ENCODE measurements at regions not wholly inside any gene's neighbourhood (a gene's known extent, or its start where the extent isn't known, plus 50 kb on each side); places are given as distances from the start of the nearest gene placed in this dataset.
"Not testable (repeated sequence)": the region's sequence is repeated elsewhere in the genome, so short reads cannot be mapped to it uniquely, and the experiment has no call there.

- Mint-ChIP-seq H3K4me1 (ENCODE audit: low read depth) (no peaks in the 10 kb centered on the region), H3K27me3 (ENCODE audit: low read depth) (no peaks in the 10 kb centered on the region), H3K27ac (ENCODE audit: unreplicated experiment) (no peak overlapping the region), H3K9me3 (ENCODE audit: low read depth) (peaks cover 10% of the 10 kb centered on the region), H3K4me3 (ENCODE audit: unreplicated experiment) (no peak overlapping the region), H3K36me3 (ENCODE audit: low read depth) (no peaks in the 10 kb centered on the region)
- DNase-seq (ENCODE audit: low spot score), result no peak
- no peak for TF ChIP-seq CTCF (IDR thresholded peaks at IDR 0.05)
Measured at GRCh38 chrX:121754301-121754700, 706.9 kb downstream of the GLUD2 start.

GRCh38 chrX:121755541-121755940, 708.1 kb downstream of the GLUD2 start:
- Mint-ChIP-seq H3K27ac (ENCODE audit: unreplicated experiment) (no peak overlapping the region), H3K9me3 (ENCODE audit: low read depth) (peaks cover 6% of the 10 kb centered on the region), H3K4me3 (ENCODE audit: unreplicated experiment) (no peak overlapping the region), H3K27me3 (ENCODE audit: low read depth) (no peaks in the 10 kb centered on the region), H3K36me3 (ENCODE audit: low read depth) (no peaks in the 10 kb centered on the region), H3K4me1 (ENCODE audit: low read depth) (no peaks in the 10 kb centered on the region)
- no peak for DNase-seq (ENCODE audit: low spot score)
- no peak for TF ChIP-seq CTCF (IDR thresholded peaks at IDR 0.05)

GRCh38 chrX:121761845-121762244, 714.4 kb downstream of the GLUD2 start:
- no peak for DNase-seq (ENCODE audit: low spot score)
- TF ChIP-seq CTCF (IDR thresholded peaks at IDR 0.05), result no peak
- Mint-ChIP-seq H3K4me3 (ENCODE audit: unreplicated experiment) (no peak overlapping the region), H3K27ac (ENCODE audit: unreplicated experiment) (no peak overlapping the region), H3K4me1 (ENCODE audit: low read depth) (no peaks in the 10 kb centered on the region), H3K36me3 (ENCODE audit: low read depth) (no peaks in the 10 kb centered on the region), H3K27me3 (ENCODE audit: low read depth) (no peaks in the 10 kb centered on the region), H3K9me3 (ENCODE audit: low read depth) (no peaks in the 10 kb centered on the region)

- H3K27me3 Mint-ChIP-seq (ENCODE audit: low read depth), result no peaks in the 10 kb centered on the region
- TF ChIP-seq CTCF (IDR thresholded peaks at IDR 0.05), result no peak
- H3K4me1 Mint-ChIP-seq (ENCODE audit: low read depth), result no peaks in the 10 kb centered on the region
- no peak overlapping the region for H3K27ac Mint-ChIP-seq (ENCODE audit: unreplicated experiment)
- H3K4me3 Mint-ChIP-seq (ENCODE audit: unreplicated experiment), result no peak overlapping the region
- H3K9me3 Mint-ChIP-seq (ENCODE audit: low read depth), result peaks cover 6% of the 10 kb centered on the region
- no peak for DNase-seq (ENCODE audit: low spot score)
- no peaks in the 10 kb centered on the region for H3K36me3 Mint-ChIP-seq (ENCODE audit: low read depth)
Measured at GRCh38 chrX:121763671-121764070, 716.3 kb downstream of the GLUD2 start.

- not testable (repeated sequence) for DNase-seq (ENCODE audit: low spot score); H3K36me3 Mint-ChIP-seq (ENCODE audit: low read depth); H3K27me3 Mint-ChIP-seq (ENCODE audit: low read depth); H3K27ac Mint-ChIP-seq (ENCODE audit: unreplicated experiment); H3K4me3 Mint-ChIP-seq (ENCODE audit: unreplicated experiment); H3K4me1 Mint-ChIP-seq (ENCODE audit: low read depth)
- H3K9me3 Mint-ChIP-seq (ENCODE audit: low read depth), result peaks cover 13% of the 10 kb centered on the region
Measured at GRCh38 chrX:121768210-121768609, 720.8 kb downstream of the GLUD2 start.

- no peaks in the 10 kb centered on the region for H3K4me1 Mint-ChIP-seq (ENCODE audit: low read depth)
- no peaks in the 10 kb centered on the region for H3K27me3 Mint-ChIP-seq (ENCODE audit: low read depth)
- H3K4me3 Mint-ChIP-seq (ENCODE audit: unreplicated experiment), result no peak overlapping the region
- no peaks in the 10 kb centered on the region for H3K36me3 Mint-ChIP-seq (ENCODE audit: low read depth)
- H3K9me3 Mint-ChIP-seq (ENCODE audit: low read depth), result peaks cover 18% of the 10 kb centered on the region
- DNase-seq (ENCODE audit: low spot score), result no peak
- no peak overlapping the region for H3K27ac Mint-ChIP-seq (ENCODE audit: unreplicated experiment)
- no peak for TF ChIP-seq CTCF (IDR thresholded peaks at IDR 0.05)
Measured at GRCh38 chrX:121781991-121782390, 734.6 kb downstream of the GLUD2 start.
